Urothelium cell line (cell line): ENCODE measurements at regions not wholly inside any gene's neighbourhood (a gene's known extent, or its start where the extent isn't known, plus 50 kb on each side); places are given as distances from the start of the nearest gene placed in this dataset.

Experiments used
- DNase-seq: peaks from one replicate; pipeline ENCODE4 v3.0.0; 2011; ENCODE audit warnings: low spot score, mixed read lengths
- FAIRE-seq: peaks from 2 replicates; lab custom pipeline; 2011; peaks lifted over from hg19 to GRCh38; lab: Jason Lieb, UNC

DNA sequence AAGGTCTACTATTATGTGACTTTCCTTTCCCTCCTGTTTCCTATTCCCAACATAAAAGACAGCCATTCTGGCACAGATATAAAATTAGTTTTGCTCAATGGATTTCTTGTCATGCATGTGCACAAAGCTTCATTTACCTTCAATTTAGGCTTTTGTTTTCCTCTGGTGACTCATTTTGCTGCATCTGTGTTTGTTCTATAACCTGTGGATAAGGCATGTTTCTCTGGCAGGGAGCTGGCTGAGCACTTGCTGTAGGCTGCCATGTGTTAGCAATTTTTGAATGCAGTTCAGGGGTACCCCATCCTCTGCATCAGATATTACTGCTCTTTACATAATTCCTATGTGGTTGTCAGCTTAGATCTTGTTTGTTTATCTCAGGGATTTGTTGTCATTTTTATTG lies 202.8 kb upstream of the GRID2 start:
- DNase-seq, result no peak
- no peak for FAIRE-seq

- DNase-seq, result no peak
- FAIRE-seq, result no peak
Observed at GRCh38 chr4:92101737-92102172, 202.0 kb upstream of the GRID2 start.

DNA sequence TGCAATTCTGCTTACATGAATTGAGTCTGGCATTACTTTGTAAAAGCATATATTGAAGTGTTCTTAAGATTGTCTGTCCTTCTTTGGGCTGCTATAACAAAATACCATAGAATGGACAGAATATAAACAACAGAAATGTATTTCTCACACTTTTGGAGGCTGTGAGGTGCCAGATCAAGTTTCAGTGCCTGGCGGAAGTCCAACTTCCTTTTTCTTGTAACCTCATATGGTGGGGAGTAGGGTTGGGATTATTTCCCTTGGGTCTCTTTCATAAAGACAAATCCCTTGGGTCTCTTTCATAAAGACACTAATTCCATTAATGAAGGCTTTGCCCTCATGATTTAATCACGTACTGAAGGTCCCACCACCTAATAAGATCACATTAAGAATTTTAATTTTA lies 199.3 kb upstream of the GRID2 start:
- DNase-seq (no peak), FAIRE-seq (no peak)

GRCh38 chr4:92106816-92107215 lies 196.9 kb upstream of the GRID2 start:
- no peak for FAIRE-seq
- no peak for DNase-seq

DNA sequence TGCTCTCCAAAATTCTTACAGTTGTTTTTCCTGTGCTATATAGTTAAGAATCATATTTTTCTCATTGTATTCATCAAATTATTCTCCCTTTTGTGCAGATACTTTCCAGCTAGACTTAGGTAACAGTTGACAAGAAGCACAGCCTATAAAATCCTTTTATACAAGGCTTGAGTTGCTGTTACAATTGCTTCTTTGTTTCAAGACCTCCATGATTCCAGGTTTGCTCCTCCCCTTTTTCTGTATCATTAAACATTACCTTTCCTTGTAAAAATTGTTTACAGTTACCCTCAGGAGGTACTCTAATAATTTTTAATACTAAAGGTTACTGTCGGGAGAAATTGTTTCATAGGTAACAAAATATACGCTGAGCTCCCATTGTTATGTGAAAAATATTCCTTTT lies 192.3 kb upstream of the GRID2 start:
- DNase-seq (no peak), FAIRE-seq (no peak)

- DNase-seq (no peak), FAIRE-seq (no peak)
Observed at GRCh38 chr4:92112805-92113204, 191.0 kb upstream of the GRID2 start.

GRCh38 chr4:92120810-92121498 lies 182.8 kb upstream of the GRID2 start:
- peak; percentile 6 for DNase-seq
- FAIRE-seq, result no peak

DNA sequence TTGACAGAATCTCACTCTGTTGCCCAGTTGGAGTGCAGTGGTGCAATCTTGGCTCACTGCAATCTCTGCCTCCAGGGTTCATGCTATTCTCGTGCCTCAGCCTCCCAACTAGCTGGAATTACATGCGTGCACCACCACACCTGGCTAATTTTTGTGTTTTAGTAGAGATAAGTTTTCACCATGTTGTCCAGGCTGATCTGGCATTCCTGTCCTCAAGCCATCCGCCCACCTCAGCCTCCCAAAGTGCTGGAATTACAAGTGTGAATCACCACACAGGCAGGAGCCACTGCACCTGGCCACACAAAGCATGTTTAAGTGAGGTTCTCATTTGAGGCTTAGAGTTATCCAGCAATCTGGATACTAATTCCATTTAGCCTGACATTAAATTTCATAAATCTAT lies 180.9 kb upstream of the GRID2 start:
- DNase-seq, result no peak
- no peak for FAIRE-seq

GRCh38 chr4:92128676-92129075 lies 175.1 kb upstream of the GRID2 start:
- DNase-seq, result no peak
- no peak for FAIRE-seq

GRCh38 chr4:92129408-92129994 lies 174.3 kb upstream of the GRID2 start:
- FAIRE-seq (no peak), DNase-seq (no peak)

DNA sequence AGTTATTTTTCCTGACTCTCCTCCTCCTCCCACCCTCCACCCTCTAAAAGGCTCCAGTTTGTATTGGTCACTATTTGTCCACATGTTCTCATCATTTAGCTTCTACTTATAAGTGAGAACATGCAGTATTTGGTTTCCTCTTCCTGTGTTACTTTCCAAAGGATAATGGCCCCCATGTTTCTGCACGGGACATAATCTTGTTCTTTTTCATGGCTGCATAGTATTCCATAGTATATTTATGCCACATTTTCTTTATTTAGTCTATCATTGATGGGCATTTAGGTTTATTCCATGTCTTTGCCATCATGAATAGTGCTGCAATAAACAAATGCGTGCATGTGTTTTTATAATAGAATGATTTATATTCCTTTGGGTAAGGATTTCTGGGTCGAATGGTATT lies 167.3 kb upstream of the GRID2 start:
- FAIRE-seq (no peak), DNase-seq (no peak)

- peak; percentile 9 for DNase-seq
- FAIRE-seq, result no peak
Observed at GRCh38 chr4:92163348-92163747, 140.4 kb upstream of the GRID2 start.

DNA sequence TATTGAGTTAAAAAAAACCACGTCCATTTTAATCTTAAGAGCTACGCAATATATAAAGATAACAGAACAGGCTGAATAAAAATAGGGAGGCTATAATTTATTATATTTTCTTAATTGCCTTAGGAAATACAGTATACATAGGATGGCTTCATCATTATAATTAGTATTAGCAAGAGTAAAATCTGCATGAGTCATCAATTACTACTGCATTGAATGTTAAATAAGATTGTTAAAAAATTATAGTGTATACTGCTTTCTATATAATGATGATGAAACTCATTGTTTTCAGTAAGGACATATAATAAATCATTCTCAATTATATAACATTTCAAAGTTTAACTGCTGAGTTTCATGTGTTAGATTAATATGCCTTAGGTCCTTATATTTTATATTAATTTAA lies 133.4 kb upstream of the GRID2 start:
- DNase-seq (no peak), FAIRE-seq (no peak)

GRCh38 chr4:92172203-92172602 lies 131.6 kb upstream of the GRID2 start:
- no peak for FAIRE-seq
- DNase-seq, result no peak

DNA sequence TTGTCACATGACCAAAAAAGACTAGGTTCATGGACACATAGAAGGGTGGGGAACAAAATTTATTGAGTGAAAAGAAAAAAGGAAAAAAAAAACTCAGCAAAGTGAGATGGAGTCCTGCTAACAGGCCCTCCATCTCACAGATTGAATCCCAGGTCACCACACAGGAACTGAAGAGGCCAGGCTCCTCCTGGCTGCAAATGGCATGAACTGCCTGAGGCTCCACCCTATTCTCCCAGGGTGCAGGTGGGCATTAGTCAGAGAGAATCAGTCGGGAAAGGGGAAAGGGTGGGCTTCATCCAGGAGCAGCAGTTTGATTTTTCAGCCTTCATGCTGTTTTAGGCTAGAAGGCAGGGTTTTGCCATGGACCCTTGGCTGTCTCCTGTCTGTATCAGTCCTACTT lies 128.5 kb upstream of the GRID2 start:
- FAIRE-seq (no peak), DNase-seq (no peak)

- no peak for FAIRE-seq
- DNase-seq, result no peak
Observed at GRCh38 chr4:92182006-92182735, 121.6 kb upstream of the GRID2 start.

DNA sequence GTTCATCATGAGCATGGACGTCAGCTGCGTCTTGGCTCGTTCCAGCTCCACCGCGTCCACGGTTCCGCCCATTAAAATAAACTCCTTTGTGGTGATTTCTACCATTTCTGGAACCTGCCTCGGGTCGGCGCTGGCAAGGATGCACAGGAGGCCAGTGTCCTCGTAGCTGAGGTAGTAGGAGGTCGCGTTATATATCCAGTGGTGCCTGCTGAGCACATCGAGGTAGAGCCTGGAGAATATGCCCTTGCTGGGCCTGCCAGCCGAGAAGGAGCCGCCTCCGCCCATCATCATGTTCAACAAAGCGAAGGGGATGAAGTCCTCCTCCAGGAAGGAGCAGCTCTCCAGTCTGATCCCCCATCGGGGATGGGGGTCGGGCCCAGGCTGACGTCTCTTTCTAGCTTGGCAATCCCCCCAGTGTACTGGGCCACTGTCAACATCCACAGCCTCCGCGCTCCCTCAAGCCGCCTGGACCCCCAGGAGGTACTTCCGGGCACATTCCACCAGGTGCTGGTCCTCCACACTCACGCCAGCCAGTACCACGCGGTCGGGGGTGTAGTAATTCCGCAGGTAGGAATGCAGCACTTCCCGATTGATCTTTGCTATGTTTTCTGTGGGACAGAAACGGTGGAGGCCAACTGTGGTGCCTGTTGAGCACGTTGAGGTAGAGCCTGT lies 120.9 kb upstream of the GRID2 start:
- FAIRE-seq (no peak), DNase-seq (no peak)

- DNase-seq (no peak), FAIRE-seq (no peak)
Observed at GRCh38 chr4:92183825-92184224, 119.9 kb upstream of the GRID2 start.

GRCh38 chr4:92184566-92184965 lies 119.2 kb upstream of the GRID2 start:
- no peak for FAIRE-seq
- DNase-seq, result no peak

GRCh38 chr4:92186239-92186638 lies 117.5 kb upstream of the GRID2 start:
- no peak for FAIRE-seq
- DNase-seq, result no peak

DNA sequence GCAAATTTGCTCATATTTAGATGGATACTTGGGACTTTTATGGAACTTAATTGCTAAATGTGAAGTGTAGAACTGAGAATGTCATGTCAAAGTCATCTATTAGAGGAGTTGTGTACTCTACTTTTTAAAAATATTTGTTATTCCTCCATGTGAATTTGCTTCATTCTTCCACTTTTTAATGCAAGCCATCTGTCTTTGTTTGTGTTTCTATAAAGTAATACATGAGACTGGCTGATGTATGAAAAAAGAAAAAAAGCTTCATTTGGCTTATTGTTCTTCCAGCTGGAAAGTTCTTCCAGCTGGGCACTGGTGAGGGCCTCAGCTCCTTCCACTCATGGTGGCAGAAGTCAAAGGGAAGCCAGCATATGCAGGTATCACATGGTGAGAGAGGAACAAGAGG lies 114.6 kb upstream of the GRID2 start:
- DNase-seq (no peak), FAIRE-seq (no peak)

DNA sequence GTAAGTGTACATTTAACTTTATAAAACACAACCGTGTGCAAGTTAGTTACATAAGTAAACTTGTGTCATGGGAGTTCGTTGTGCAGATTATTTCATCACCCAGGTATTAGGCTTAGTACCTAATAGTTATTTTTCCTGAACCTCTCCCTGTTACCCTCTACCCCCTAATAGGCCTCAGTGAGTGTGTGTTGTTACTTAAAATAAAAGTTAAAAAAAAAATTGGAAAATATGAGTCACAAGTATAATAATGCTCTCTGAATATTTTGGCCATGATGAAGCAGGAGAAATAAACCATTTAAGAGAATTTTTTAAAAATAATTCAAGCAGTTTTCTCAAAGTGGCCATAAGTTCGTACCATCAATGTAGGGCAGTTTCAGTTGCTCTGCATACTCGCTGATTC lies 105.1 kb upstream of the GRID2 start:
- no peak for FAIRE-seq
- no peak for DNase-seq
